Immature natural killer cell (primary cell): ENCODE measurements at regions not wholly inside any gene's neighbourhood (a gene's known extent, or its start where the extent isn't known, plus 50 kb on each side); places are given as distances from the start of the nearest gene placed in this dataset.
"Not testable (repeated sequence)": the region's sequence is repeated elsewhere in the genome, so short reads cannot be mapped to it uniquely, and the experiment has no call there.

ENCODE experiments used
- DNase-seq, 3 donors: peaks; one replicate each; pipeline ENCODE4 v3.0.0; 2022; ENCODE audit warnings: mixed read lengths in 1 of 3
- H3K27ac Mint-ChIP-seq, 6 donors: one replicate each; pipeline ENCODE4 v1.8.0; 2020; ENCODE audit warnings: mixed read lengths in 6 of 6, mild to moderate bottlenecking in 5 of 6, inconsistent platforms in 4 of 6, moderate library complexity in 3 of 6
- H3K27me3 Mint-ChIP-seq, 3 donors: one replicate each; pipeline ENCODE4 v1.8.0; 2020 to 2021; ENCODE audit warnings: low read depth in 3 of 3, mild to moderate bottlenecking in 3 of 3, mixed read lengths in 3 of 3, moderate library complexity in 3 of 3, inconsistent platforms in 1 of 3
- H3K36me3 Mint-ChIP-seq, 3 donors: one replicate each; pipeline ENCODE4 v1.8.0; 2020; ENCODE audit warnings: mixed read lengths in 3 of 3, inconsistent platforms in 2 of 3, mild to moderate bottlenecking in 2 of 3
- H3K4me1 Mint-ChIP-seq, 2 donors: one replicate each; pipeline ENCODE4 v1.8.0; 2020; ENCODE audit warnings: inconsistent platforms in 2 of 2, mild to moderate bottlenecking in 2 of 2, mixed read lengths in 2 of 2, moderate library complexity in 1 of 2
- H3K4me3 Mint-ChIP-seq, 5 donors: one replicate each; pipeline ENCODE4 v1.8.0; 2020; ENCODE audit warnings: mild to moderate bottlenecking in 5 of 5, mixed read lengths in 5 of 5, inconsistent platforms in 3 of 5, moderate library complexity in 3 of 5
- H3K9me3 Mint-ChIP-seq, 6 donors: one replicate each; pipeline ENCODE4 v1.8.0; 2020; ENCODE audit warnings: mild to moderate bottlenecking in 6 of 6, mixed read lengths in 6 of 6, inconsistent platforms in 4 of 6, moderate library complexity in 3 of 6

GRCh38 chr4:169909479-169909878 is 116.7 kb downstream of the MFAP3L start:
- DNase-seq: no peak
- peaks cover 0 to 1% (median 0%) of the 10 kb centered on the region in 6 donors for H3K9me3 Mint-ChIP-seq
- no peaks in the 10 kb centered on the region for H3K4me1 Mint-ChIP-seq
- H3K36me3 Mint-ChIP-seq: no peaks in the 10 kb centered on the region
- H3K27ac Mint-ChIP-seq: no peak overlapping the region
- H3K27me3 Mint-ChIP-seq: peaks cover 0 to 6% (median 2%) of the 10 kb centered on the region in 3 donors
- H3K4me3 Mint-ChIP-seq: no peak overlapping the region

GRCh38 chr4:169907705-169908104 is 118.5 kb downstream of the MFAP3L start:
- Mint-ChIP-seq H3K9me3 (peaks cover 0 to 1% (median 0%) of the 10 kb centered on the region in 6 donors), H3K36me3 (no peaks in the 10 kb centered on the region), H3K4me1 (no peaks in the 10 kb centered on the region), H3K27me3 (peaks cover 0 to 6% (median 2%) of the 10 kb centered on the region in 3 donors), H3K27ac (no peak overlapping the region), H3K4me3 (no peak overlapping the region)
- DNase-seq: no peak

- Mint-ChIP-seq H3K27ac (no peak overlapping the region), H3K4me3 (no peak overlapping the region), H3K27me3 (peaks cover 0 to 6% (median 2%) of the 10 kb centered on the region in 3 donors), H3K36me3 (no peaks in the 10 kb centered on the region), H3K9me3 (peaks cover 0 to 1% (median 0%) of the 10 kb centered on the region in 6 donors), H3K4me1 (no peaks in the 10 kb centered on the region)
- no peak for DNase-seq
These were observed 119.4 kb downstream of the MFAP3L start for GRCh38 chr4:169906821-169907220.

GRCh38 chr4:169906104-169906503 is 120.1 kb downstream of the MFAP3L start:
- Mint-ChIP-seq H3K27me3 (peaks cover 0 to 6% (median 2%) of the 10 kb centered on the region in 3 donors), H3K9me3 (peaks cover 0 to 1% (median 0%) of the 10 kb centered on the region in 6 donors), H3K36me3 (no peaks in the 10 kb centered on the region), H3K4me3 (no peak overlapping the region), H3K4me1 (no peaks in the 10 kb centered on the region), H3K27ac (no peak overlapping the region)
- DNase-seq: no peak

GRCh38 chr4:169902658-169903345 is 123.4 kb downstream of the MFAP3L start:
- H3K36me3 Mint-ChIP-seq: no peaks in the 10 kb centered on the region
- peaks cover 2 to 6% (median 3%) of the 10 kb centered on the region in 3 donors for H3K27me3 Mint-ChIP-seq
- no peak overlapping the region for H3K27ac Mint-ChIP-seq
- H3K4me3 Mint-ChIP-seq: no peak overlapping the region
- DNase-seq: no peak
- peaks cover 0 to 1% (median 0%) of the 10 kb centered on the region in 6 donors for H3K9me3 Mint-ChIP-seq
- no peaks in the 10 kb centered on the region for H3K4me1 Mint-ChIP-seq

- Mint-ChIP-seq H3K4me1 (no peaks in the 10 kb centered on the region), H3K9me3 (peaks cover 0 to 1% (median 0%) of the 10 kb centered on the region in 6 donors), H3K27ac (no peak overlapping the region), H3K36me3 (no peaks in the 10 kb centered on the region), H3K27me3 (peaks cover 2 to 8% (median 3%) of the 10 kb centered on the region in 3 donors), H3K4me3 (no peak overlapping the region)
- DNase-seq: no peak
These were observed 125.9 kb downstream of the MFAP3L start for GRCh38 chr4:169900241-169900845.

DNA sequence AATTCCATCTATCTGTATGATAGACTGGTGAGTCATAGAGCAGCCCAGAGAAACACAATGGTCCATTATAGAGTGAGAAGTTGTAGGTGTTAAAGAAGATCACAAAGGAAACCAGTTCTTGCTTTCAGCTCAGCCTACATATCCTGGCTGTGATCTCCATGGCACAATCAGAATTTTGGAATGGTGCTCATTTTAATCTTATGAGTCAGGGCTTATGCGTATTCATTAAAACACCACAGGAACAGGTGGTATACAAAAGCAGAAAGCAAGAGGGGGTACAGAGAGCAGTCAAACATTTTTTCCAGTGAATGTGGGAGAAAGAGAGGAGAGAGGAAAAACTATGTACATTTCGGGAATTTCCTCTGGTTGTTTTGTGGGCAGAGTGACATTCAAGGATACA is 126.9 kb downstream of the MFAP3L start:
- no peak overlapping the region for H3K27ac Mint-ChIP-seq
- DNase-seq: no peak
- no peaks in the 10 kb centered on the region for H3K4me1 Mint-ChIP-seq
- no peaks in the 10 kb centered on the region for H3K36me3 Mint-ChIP-seq
- H3K9me3 Mint-ChIP-seq: peaks cover 0 to 1% (median 0%) of the 10 kb centered on the region in 6 donors
- peaks cover 2 to 8% (median 3%) of the 10 kb centered on the region in 3 donors for H3K27me3 Mint-ChIP-seq
- no peak overlapping the region for H3K4me3 Mint-ChIP-seq

GRCh38 chr4:169898095-169898494 is 128.1 kb downstream of the MFAP3L start:
- Mint-ChIP-seq H3K4me1 (no peaks in the 10 kb centered on the region), H3K4me3 (no peak overlapping the region), H3K27ac (no peak overlapping the region), H3K27me3 (peaks cover 2 to 7% (median 3%) of the 10 kb centered on the region in 3 donors), H3K9me3 (peaks cover 0 to under 1% (median 0%) of the 10 kb centered on the region in 6 donors), H3K36me3 (no peaks in the 10 kb centered on the region)
- no peak for DNase-seq

GRCh38 chr4:169894767-169895166 is 131.4 kb downstream of the MFAP3L start:
- not testable (repeated sequence) for H3K4me3 Mint-ChIP-seq, H3K27ac Mint-ChIP-seq, H3K9me3 Mint-ChIP-seq, H3K36me3 Mint-ChIP-seq, H3K27me3 Mint-ChIP-seq, DNase-seq, H3K4me1 Mint-ChIP-seq

- Mint-ChIP-seq H3K4me3 (no peak overlapping the region), H3K4me1 (no peaks in the 10 kb centered on the region), H3K9me3 (peaks cover 0 to 5% (median 0%) of the 10 kb centered on the region in 6 donors), H3K27me3 (peaks cover 0 to 6% (median 0%) of the 10 kb centered on the region in 3 donors), H3K36me3 (no peaks in the 10 kb centered on the region), H3K27ac (no peak overlapping the region)
- DNase-seq: no peak
These were observed 128.1 kb upstream of the HPF1 start for GRCh38 chr4:169885893-169886292.

DNA sequence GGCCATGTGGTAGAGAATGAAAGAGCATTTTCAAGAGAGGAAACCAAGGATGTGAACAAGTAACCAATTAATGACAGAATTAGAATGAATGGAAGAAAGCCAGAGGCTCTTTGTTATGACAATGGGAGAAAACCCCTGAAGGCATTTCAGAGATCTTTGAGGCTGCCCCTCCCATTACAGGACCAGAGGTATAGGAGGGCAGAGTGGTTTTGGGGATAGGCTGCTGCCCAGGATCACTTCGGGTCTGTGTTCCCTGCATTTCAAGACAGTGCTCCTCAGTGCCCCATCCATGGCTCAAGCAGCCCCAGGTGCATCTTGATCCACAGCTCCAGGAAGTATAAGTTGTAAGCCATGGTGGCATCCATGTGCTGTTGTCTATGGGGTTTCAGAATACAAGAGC is 124.0 kb upstream of the HPF1 start:
- H3K9me3 Mint-ChIP-seq: no peaks in the 10 kb centered on the region
- H3K27me3 Mint-ChIP-seq: peaks cover 0 to 8% (median 0%) of the 10 kb centered on the region in 3 donors
- no peaks in the 10 kb centered on the region for H3K36me3 Mint-ChIP-seq
- H3K4me1 Mint-ChIP-seq: no peaks in the 10 kb centered on the region
- H3K27ac Mint-ChIP-seq: no peak overlapping the region
- H3K4me3 Mint-ChIP-seq: no peak overlapping the region
- DNase-seq: no peak

GRCh38 chr4:169870507-169870906 is 112.8 kb upstream of the HPF1 start:
- Mint-ChIP-seq H3K36me3 (no peaks in the 10 kb centered on the region), H3K4me1 (no peaks in the 10 kb centered on the region), H3K27ac (no peak overlapping the region), H3K9me3 (no peaks in the 10 kb centered on the region), H3K27me3 (peaks cover 1 to 5% (median 2%) of the 10 kb centered on the region in 3 donors), H3K4me3 (no peak overlapping the region)
- no peak for DNase-seq

GRCh38 chr4:169869490-169869889 is 111.7 kb upstream of the HPF1 start:
- no peak overlapping the region for H3K27ac Mint-ChIP-seq

DNA sequence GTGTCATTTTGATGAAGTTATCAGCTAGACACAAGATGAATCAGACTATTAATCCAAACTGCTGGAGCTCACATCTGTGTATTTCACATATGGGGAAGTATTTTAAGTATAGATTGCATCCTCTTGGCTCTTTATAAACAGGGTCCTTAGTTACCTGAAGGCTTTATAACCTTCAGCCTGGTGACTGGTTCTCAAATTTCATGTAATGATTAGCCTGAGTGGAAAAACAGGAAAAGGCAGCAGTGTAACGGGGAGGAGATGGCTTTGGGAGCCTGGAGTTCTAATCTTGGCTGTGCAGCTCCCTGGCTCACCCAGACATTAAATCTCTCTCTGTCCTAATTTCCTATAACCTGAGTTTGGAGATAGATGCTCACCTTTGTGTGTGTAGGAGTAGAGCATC is 103.8 kb upstream of the HPF1 start:
- no peak for DNase-seq
- Mint-ChIP-seq H3K36me3 (no peaks in the 10 kb centered on the region), H3K4me1 (no peaks in the 10 kb centered on the region), H3K27ac (no peak overlapping the region), H3K4me3 (no peak overlapping the region), H3K9me3 (peaks cover 0 to 5% (median 0%) of the 10 kb centered on the region in 6 donors), H3K27me3 (peaks cover 0 to 2% (median 0%) of the 10 kb centered on the region in 3 donors)

More at GRCh38 chr4:169869490-169869889, 111.7 kb upstream of the HPF1 start:
- DNase-seq: no peak
- Mint-ChIP-seq H3K27me3 (peaks cover 0 to 2% (median 1%) of the 10 kb centered on the region in 3 donors), H3K9me3 (no peaks in the 10 kb centered on the region), H3K4me1 (no peaks in the 10 kb centered on the region), H3K4me3 (no peak overlapping the region), H3K36me3 (no peaks in the 10 kb centered on the region)
